KBM-7 (cell line): ENCODE measurements at regions not wholly inside any gene's neighbourhood (a gene's known extent, or its start where the extent isn't known, plus 50 kb on each side); places are given as distances from the start of the nearest gene placed in this dataset.
A peak's percentile ranks its signal among the peaks of the same experiment; 100 is the strongest.

Source experiments
- DNase-seq: peaks from one replicate; pipeline ENCODE4 v3.0.0-alpha.2; 2015
- in situ Hi-C: fragments of 300-500 bp; cut with MboI; formaldehyde crosslinking; loops from 2 replicates; pipeline ENCODE4 v1.14.3; 2020; ENCODE audit warnings: low sequenced_read_pairs, low pct_unique_long_range_greater_than_20kb, mixed read lengths

GRCh38 chrY:15385178-15385577, 860.8 kb downstream of the NLGN4Y start:
- DNase-seq, result no peak
- in situ Hi-C loops, result no loop called here

- in situ Hi-C loops, result no loop called here
- DNase-seq, result no peak
These were observed 873.4 kb downstream of the NLGN4Y start for GRCh38 chrY:15397556-15398280.

- no peak for DNase-seq
- in situ Hi-C loops, result no loop called here
These were observed 878.1 kb downstream of the NLGN4Y start for GRCh38 chrY:15402451-15402850.

- in situ Hi-C loops, result no loop called here
- DNase-seq, result no peak
These were observed 880.2 kb downstream of the NLGN4Y start for GRCh38 chrY:15404551-15404950.

GRCh38 chrY:15415165-15415564, 890.8 kb downstream of the NLGN4Y start:
- no peak for DNase-seq
- in situ Hi-C loops, result no loop called here

- in situ Hi-C loops, result no loop called here
- no peak for DNase-seq
These were observed 894.3 kb downstream of the NLGN4Y start for GRCh38 chrY:15418613-15419012.

- in situ Hi-C loops, result loop anchor here (25.0 kb wide), 1 partner anchor 162 kb away; no protein-coding TSS in a partner anchor
- peak; percentile 67 for DNase-seq
These were observed 900.4 kb downstream of the NLGN4Y start for GRCh38 chrY:15424665-15425132.

- DNase-seq, result no peak
- in situ Hi-C loops, result loop anchor here (25.0 kb wide), 1 partner anchor 178 kb away; no protein-coding TSS in a partner anchor
These were observed 915.8 kb downstream of the NLGN4Y start for GRCh38 chrY:15440021-15440695.

- in situ Hi-C loops, result loop anchor here (25.0 kb wide), 1 partner anchor 179 kb away; no protein-coding TSS in a partner anchor
- DNase-seq, result no peak
These were observed 916.5 kb downstream of the NLGN4Y start for GRCh38 chrY:15440696-15441408.

GRCh38 chrY:15441878-15442277, 917.5 kb downstream of the NLGN4Y start:
- in situ Hi-C loops, result loop anchor here (25.0 kb wide), 1 partner anchor 180 kb away; no protein-coding TSS in a partner anchor
- DNase-seq, result no peak

- no peak for DNase-seq
- in situ Hi-C loops, result loop anchor here (25.0 kb wide), 1 partner anchor 184 kb away; no protein-coding TSS in a partner anchor
These were observed 921.5 kb downstream of the NLGN4Y start for GRCh38 chrY:15445871-15446270.

GRCh38 chrY:15446861-15447260, 922.5 kb downstream of the NLGN4Y start:
- in situ Hi-C loops, result loop anchor here (25.0 kb wide), 1 partner anchor 185 kb away; no protein-coding TSS in a partner anchor
- DNase-seq, result no peak

- no peak for DNase-seq
- in situ Hi-C loops, result loop anchor here (25.0 kb wide), 1 partner anchor 186 kb away; no protein-coding TSS in a partner anchor
These were observed 923.6 kb downstream of the NLGN4Y start for GRCh38 chrY:15447959-15448358.

GRCh38 chrY:15455133-15455937, 931.0 kb downstream of the NLGN4Y start:
- in situ Hi-C loops, result no loop called here
- no peak for DNase-seq

GRCh38 chrY:15455980-15456469, 931.7 kb downstream of the NLGN4Y start:
- in situ Hi-C loops, result no loop called here
- DNase-seq, result no peak

GRCh38 chrY:15456491-15456890, 932.2 kb downstream of the NLGN4Y start:
- no peak for DNase-seq
- in situ Hi-C loops, result no loop called here

- DNase-seq, result no peak
- in situ Hi-C loops, result no loop called here
These were observed 933.4 kb downstream of the NLGN4Y start for GRCh38 chrY:15457682-15458081.

GRCh38 chrY:15458426-15458825, 934.1 kb downstream of the NLGN4Y start:
- in situ Hi-C loops, result no loop called here
- no peak for DNase-seq

- in situ Hi-C loops, result no loop called here
- no peak for DNase-seq
These were observed 941.6 kb downstream of the NLGN4Y start for GRCh38 chrY:15465880-15466279.
